ENCODE measurements at regions not wholly inside any gene's neighbourhood (a gene's known extent, or its start where the extent isn't known, plus 50 kb on each side); places are given as distances from the start of the nearest gene placed in this dataset.
A peak's percentile ranks its signal among the peaks of the same experiment; 100 is the strongest.

DNA sequence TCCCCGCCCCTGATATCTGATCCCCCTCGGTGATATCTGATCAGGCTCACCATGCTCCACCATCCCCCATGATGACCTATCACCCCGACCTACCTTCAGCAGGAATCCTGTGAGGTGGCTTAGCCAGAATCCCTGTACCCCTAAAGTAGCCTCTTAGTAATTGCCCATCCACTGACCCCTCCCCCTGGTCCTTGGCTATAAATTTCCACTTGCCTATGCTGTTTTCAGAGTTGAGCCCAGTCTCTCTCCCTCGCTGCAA lies 177.5 kb upstream of the GGTLC1 start:
- Histone ChIP-seq H3K36me3 (no peaks in the 10 kb centered on the region), H3K4me1 (no peaks in the 10 kb centered on the region), H3K27me3 (no peaks in the 10 kb centered on the region), H3K9me3 (no peaks in the 10 kb centered on the region), H3K4me3 (replicated peaks in 1 of 3) (no peak overlapping the region), H3K27ac (no peak overlapping the region)
- DNase-seq, result no peak
- intact Hi-C loops (cut with DNase I), result no loop called here
- 50 to 56% methylated on average over 4 of the region's 4 CpGs for WGBS, 2 donors
- TF ChIP-seq, protein P1, sequence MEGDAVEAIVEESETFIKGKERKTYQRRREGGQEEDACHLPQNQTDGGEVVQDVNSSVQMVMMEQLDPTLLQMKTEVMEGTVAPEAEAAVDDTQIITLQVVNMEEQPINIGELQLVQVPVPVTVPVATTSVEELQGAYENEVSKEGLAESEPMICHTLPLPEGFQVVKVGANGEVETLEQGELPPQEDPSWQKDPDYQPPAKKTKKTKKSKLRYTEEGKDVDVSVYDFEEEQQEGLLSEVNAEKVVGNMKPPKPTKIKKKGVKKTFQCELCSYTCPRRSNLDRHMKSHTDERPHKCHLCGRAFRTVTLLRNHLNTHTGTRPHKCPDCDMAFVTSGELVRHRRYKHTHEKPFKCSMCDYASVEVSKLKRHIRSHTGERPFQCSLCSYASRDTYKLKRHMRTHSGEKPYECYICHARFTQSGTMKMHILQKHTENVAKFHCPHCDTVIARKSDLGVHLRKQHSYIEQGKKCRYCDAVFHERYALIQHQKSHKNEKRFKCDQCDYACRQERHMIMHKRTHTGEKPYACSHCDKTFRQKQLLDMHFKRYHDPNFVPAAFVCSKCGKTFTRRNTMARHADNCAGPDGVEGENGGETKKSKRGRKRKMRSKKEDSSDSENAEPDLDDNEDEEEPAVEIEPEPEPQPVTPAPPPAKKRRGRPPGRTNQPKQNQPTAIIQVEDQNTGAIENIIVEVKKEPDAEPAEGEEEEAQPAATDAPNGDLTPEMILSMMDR (IDR thresholded peaks at IDR 0.05), result no peak
- no peak for TF ChIP-seq POLR2A (IDR thresholded peaks at IDR 0.05)

GRCh38 chr20:24165301-24166122 lies 176.9 kb upstream of the GGTLC1 start:
- Histone ChIP-seq H3K9me3 (no peaks in the 10 kb centered on the region), H3K27me3 (no peaks in the 10 kb centered on the region), H3K4me3 (replicated peaks in 1 of 3) (no peak overlapping the region), H3K36me3 (no peaks in the 10 kb centered on the region), H3K4me1 (no peaks in the 10 kb centered on the region), H3K27ac (no peak overlapping the region)
- TF ChIP-seq, protein P1 (IDR thresholded peaks at IDR 0.05), result no peak
- TF ChIP-seq POLR2A (IDR thresholded peaks at IDR 0.05), result no peak
- intact Hi-C loops (cut with DNase I), result no loop called here
- 70 to 71% methylated on average over 6 of the region's 6 CpGs for WGBS, 2 donors
- no peak for DNase-seq

DNA sequence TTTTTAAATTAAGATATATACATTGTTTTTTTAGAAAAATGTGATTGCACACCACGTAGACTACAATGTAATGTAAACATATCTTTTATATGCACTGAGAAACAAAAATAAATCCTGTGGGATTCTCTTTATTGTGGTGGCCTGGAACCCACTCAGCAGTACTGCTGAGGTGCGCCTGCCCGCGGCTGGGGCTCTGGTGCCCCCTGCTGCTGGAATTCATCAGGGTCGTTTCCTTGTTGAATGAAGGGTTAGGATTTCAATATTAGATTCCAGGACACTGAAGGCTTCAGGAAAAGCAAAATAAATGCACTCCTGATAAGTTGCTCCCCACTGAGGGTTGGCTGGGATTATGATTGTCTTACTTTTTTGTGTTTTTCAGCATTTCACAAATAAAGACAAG lies 175.8 kb upstream of the GGTLC1 start:
- no peak overlapping the region for H3K4me3 ChIP-seq (replicated peaks in 1 of 3)
- H3K36me3 ChIP-seq, result no peaks in the 10 kb centered on the region
- WGBS, 2 donors, result 56 to 57% methylated on average over 5 of the region's 5 CpGs
- no peaks in the 10 kb centered on the region for H3K27me3 ChIP-seq
- H3K9me3 ChIP-seq, result no peaks in the 10 kb centered on the region
- H3K27ac ChIP-seq, result no peak overlapping the region
- TF ChIP-seq, protein P1 (IDR thresholded peaks at IDR 0.05), result peak in 2 of 6 experiments; percentile 7 to 30
- no peak for TF ChIP-seq POLR2A (IDR thresholded peaks at IDR 0.05)
- DNase-seq, result no peak
- no peaks in the 10 kb centered on the region for H3K4me1 ChIP-seq
- intact Hi-C loops (cut with DNase I), result loop anchor here (5.0 kb wide), 1 partner anchor 753 kb away; no protein-coding TSS in a partner anchor

DNA sequence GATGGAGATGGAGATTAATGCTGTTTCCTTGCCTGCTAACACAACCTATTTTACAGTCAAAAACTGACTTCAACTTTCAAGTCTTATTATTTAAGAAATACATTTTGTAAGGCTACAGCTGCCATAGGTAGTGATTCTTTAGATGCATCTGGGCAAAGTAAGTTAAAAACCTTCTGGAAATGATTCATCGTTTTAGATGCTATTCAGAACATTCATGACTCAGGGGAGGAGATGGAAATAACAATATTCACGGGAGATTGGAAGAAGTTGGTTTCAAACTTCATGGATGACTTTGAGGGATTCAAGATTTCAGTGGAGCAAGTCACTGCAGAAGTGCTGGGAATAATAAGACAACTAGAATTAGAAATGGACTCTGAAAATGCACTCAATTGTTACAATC lies 174.9 kb upstream of the GGTLC1 start:
- Histone ChIP-seq H3K27ac (no peak overlapping the region), H3K27me3 (no peaks in the 10 kb centered on the region), H3K36me3 (no peaks in the 10 kb centered on the region), H3K4me1 (no peaks in the 10 kb centered on the region), H3K9me3 (no peaks in the 10 kb centered on the region), H3K4me3 (replicated peaks in 1 of 3) (no peak overlapping the region)
- no peak for DNase-seq
- WGBS, 2 donors, result 89 to 94% methylated on average over 2 of the region's 2 CpGs
- intact Hi-C loops (cut with DNase I), result loop anchor here (5.0 kb wide), 1 partner anchor 754 kb away; no protein-coding TSS in a partner anchor
- TF ChIP-seq POLR2A (IDR thresholded peaks at IDR 0.05), result no peak
- TF ChIP-seq, protein P1 (IDR thresholded peaks at IDR 0.05), result no peak

DNA sequence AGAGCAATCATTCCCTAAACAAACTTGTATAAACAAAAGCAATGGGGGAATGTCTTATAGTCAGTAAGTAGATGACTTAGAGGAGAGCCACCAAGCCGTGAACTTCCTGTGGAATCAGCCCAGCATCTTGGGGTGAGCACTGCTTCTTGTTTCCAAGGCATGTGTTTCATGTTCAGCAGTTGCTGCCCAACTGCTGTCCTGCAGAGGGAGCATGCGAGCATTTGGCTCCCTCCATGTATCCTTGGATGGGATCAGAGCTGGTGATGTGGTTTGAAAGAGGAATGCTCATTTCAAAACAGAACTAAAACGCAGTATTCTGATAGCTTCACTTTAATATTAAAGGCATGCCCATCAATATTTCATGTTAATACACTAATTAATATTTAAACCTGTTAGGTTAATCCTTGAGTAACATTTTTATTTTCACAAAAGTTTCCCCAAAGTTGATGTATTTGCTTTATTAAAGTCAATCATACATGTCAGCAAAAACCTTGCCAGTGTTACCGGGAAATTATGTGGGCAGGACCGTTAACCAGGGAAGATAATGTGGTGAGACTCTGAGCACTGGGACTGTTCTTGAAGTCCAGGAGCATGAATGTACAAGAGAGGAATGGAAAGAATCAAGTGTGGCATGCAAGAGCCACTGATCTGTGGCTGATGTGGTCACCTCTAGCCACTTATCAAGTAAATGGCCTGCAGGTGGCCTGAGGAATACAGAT lies 172.1 kb upstream of the GGTLC1 start:
- Histone ChIP-seq H3K4me3 (replicated peaks in 1 of 3) (no peak overlapping the region), H3K9me3 (no peaks in the 10 kb centered on the region), H3K4me1 (no peaks in the 10 kb centered on the region), H3K27me3 (no peaks in the 10 kb centered on the region), H3K27ac (no peak overlapping the region), H3K36me3 (no peaks in the 10 kb centered on the region)
- TF ChIP-seq POLR2A (IDR thresholded peaks at IDR 0.05), result no peak
- TF ChIP-seq, protein P1 (IDR thresholded peaks at IDR 0.05), result peak; percentile 35 to 82 (median 64)
- intact Hi-C loops (cut with DNase I), result loop anchor here (5.0 kb wide), 1 partner anchor 757 kb away; no protein-coding TSS in a partner anchor
- WGBS, 2 donors, result 36 to 40% methylated on average over 5 of the region's 5 CpGs
- peak; percentile 67 to 73 for DNase-seq

All from thyroid gland (tissue), 4 donors.